DMS53 treated with DMSO at 0.1 percent for 48 hours (cell line): ENCODE measurements at regions not wholly inside any gene's neighbourhood (a gene's known extent, or its start where the extent isn't known, plus 50 kb on each side); places are given as distances from the start of the nearest gene placed in this dataset.
"Not testable (repeated sequence)": the region's sequence is repeated elsewhere in the genome, so short reads cannot be mapped to it uniquely, and the experiment has no call there.

Experiments used
- DNase-seq: peaks from one replicate; lab custom pipeline; 2025; ENCODE audit not compliant: unreplicated experiment; lab: John Stamatoyannopoulos, UW

DNA sequence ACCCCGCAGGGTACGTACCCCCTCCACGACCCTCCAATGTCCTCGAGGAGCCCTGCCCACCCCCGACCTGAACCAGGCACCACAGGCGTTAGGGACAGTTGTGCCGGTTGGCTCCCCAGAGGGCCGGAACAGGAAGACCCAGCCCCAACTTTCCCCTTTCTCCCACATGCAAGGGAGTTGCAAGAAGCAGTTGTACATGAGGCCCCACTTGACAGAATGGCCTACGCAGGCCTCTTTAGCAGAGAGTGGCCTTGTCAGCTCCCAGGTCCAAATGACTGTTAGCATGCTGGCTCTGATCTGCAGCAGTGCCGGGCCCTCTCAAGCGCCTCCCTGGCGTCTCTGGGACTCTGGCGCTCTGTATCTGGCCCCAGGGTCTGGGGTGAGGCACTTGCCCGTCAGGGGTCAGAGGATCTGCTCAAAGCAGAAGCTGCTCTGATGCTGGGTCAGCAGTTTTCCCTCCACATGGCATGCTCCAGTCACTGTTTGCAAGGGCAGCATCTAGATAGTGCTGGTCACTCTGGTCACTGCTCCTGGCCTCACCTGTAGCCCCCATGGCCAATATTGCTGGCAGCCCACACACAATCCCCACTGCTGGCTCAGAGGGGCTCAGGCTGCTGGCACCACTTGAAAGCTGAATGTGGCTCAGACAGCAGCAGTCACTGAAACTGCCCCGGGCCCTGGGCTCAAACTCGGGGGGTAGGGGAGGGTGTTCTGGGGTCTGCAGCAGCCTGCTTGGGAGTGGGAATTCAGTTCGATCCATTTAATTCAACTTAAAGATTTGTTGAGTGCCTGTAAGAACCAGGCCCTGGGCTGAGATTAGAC, 254.5 kb downstream of the FAM43A start:
- DNase-seq: no peak

DNA sequence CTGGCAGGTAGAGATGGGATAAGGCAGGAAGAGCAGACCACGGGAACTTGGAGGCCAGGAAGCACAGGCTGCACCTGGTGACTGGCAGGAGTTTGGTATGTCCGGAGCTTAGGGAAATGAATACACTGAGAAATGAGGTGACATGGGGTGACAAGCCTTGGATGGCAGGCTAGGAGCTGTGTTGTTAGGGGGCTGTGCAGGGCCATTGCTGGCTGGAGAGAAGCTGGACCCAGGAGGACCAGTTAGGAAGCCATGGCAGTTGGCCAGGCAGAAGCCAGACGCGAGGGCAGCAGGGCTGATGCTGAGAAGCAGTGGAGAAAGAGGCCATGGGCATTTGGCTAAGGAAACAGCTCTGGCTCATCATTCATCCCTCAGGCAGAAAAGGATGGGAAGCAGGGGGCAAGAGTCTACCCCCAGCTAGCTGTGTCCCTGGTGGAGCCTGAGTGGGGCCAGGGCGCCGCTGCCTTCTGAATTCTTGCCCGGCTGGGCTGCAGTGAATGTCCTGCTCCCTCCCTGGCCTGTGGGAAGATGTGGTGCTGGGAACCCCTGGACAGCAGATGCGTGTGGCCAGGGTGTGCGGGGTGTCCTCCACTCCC, 255.8 kb downstream of the FAM43A start:
- no peak for DNase-seq

- DNase-seq: no peak
These were observed 256.4 kb downstream of the FAM43A start for GRCh38 chr3:194941956-194942511.

GRCh38 chr3:194944526-194944925, 258.8 kb downstream of the FAM43A start:
- no peak for DNase-seq

DNA sequence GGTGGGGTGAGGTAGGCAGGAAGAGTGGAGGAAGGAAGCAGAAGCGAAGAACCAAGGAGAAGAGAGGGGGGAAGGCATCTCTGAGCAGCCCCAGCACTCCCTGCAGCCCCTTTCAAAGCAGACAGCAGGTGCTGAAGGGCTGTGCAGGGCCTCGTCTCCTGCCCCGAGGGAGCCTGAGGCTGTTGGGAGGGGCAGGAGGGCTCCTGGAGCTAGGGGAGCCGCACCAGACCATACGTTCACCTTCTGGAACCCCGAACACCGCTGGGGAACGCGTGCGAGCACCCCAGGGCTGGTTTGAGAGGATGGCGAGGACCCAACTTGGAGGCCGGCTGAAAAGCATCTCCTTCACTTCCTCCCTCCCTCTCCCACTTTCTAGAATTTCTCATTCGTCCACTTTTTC, 259.8 kb downstream of the FAM43A start:
- no peak for DNase-seq

- no peak for DNase-seq
These were observed 260.4 kb downstream of the FAM43A start for GRCh38 chr3:194946091-194946490.

GRCh38 chr3:194949592-194949991, 263.9 kb downstream of the FAM43A start:
- no peak for DNase-seq

GRCh38 chr3:194950906-194951628, 265.4 kb downstream of the FAM43A start:
- no peak for DNase-seq

DNA sequence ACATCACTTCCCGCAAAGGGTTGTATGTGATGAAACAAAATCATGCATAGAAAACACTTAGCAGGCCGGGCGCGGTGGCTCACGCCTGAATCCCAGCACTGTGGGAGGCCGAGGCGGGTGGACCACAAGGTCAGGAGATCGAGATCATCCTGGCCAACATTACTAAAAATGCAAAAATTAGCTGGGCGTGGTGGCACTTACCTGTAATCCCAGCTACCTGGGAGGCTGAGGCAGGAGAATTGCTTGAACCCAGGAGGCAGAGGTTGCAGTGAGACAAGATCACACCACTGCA, 265.9 kb downstream of the FAM43A start:
- not testable (repeated sequence) for DNase-seq

DNA sequence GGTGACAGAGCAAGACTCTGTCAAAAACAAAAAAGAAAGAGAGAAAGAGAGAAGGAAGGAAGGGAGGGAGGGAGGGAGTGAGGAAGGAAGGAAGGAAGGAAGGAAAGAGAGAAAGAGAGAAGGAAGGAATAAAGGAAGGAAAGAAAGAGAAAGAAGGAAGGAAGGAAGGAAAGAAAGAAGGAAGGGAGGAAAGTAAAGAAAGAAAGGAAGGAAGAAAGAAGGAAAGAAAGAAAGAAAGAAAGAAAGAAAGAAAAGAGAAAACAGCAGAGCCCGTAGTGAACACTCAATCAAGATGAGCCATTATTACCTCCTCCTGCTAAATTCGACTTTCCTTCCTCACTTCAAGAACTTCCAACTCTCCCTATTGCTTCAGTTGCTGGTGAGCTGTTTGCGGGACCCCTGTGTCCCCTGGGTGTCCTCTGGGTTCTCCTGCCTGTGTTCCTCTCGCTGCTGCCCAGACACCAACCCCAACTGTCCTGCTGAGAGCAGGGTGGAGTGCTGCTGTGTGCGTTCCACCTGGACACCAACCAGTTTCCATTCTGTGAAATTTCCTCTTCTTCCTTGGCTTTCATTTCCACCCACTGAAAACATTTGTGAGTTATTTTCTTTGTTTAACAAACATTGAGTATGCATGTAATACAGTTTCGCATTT, 266.4 kb downstream of the FAM43A start:
- no peak for DNase-seq

DNA sequence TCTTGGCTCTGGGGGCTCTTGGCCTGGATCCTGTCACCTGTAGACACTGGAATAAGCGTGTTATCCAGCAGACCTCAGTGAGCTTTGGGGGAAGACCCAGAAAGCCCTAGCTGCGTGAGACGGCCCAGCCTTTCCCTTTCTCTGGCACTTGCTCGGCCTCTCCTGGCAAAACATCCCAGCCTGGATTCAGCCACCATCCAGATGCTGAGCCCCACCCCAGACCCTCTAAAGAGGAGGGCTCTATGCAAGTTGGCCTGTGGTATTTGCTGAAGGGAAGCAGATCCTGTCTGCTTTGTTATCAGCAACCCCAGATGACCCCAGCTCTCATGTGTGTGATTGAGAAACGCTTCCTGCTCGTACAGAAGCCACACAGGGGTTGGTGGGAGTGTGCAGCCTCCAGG, 267.2 kb downstream of the FAM43A start:
- no peak for DNase-seq

GRCh38 chr3:194953291-194953690, 267.6 kb downstream of the FAM43A start:
- no peak for DNase-seq

DNA sequence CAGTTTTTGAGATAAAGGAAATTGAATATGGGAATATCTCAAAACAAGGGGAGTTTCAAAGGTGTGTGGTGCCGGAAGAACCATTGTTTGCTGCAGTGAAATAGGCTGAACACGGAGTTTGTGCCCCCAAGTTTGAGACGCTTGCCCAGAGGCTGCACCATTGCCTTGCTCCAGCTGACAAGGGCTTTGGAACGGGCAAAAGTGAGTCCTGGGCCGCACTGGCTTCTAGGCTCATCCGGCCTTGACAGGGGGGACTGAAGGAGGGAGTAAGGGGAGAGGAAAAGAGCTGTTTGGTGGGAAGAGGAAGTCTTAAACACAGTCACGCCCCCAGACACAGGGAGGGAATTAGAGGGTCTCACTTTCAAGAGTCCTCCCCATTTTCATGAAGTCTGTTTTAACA, 269.9 kb downstream of the FAM43A start:
- no peak for DNase-seq

- no peak for DNase-seq
These were observed 270.5 kb downstream of the FAM43A start for GRCh38 chr3:194955979-194956696.

DNA sequence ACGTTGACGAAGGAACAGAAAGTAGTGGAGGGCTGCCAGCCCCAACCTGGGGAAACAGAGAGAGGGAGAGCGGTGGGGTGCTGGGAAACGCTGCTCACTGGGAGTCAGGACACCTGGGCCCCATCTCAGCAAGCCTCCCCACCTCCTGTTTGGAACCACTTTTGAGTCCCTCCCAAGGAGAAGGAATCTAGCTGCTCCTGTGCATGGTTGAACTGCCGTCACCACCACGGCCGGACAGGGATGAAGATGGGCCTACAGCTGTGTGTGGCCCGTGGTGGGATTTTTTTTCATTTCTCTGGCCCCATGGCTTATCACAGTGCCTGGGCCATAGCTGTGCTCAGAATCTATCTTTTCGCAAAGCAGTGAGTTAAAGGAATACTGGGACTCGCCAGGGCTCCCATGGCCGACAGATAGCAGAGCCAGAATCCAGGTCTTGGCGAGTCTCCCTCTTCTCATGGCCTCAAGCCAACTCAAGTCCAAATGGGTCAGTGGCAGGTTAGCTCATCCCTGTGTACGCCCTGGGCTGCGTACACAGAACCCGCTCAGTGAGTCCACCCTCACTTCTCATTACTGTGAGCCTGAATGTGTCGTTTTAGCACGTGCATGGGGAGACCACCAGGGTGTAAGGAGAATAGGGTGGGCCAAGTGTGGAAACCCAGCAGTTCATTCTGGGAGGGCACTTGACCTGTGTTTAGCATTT, 271.2 kb downstream of the FAM43A start:
- no peak for DNase-seq

DNA sequence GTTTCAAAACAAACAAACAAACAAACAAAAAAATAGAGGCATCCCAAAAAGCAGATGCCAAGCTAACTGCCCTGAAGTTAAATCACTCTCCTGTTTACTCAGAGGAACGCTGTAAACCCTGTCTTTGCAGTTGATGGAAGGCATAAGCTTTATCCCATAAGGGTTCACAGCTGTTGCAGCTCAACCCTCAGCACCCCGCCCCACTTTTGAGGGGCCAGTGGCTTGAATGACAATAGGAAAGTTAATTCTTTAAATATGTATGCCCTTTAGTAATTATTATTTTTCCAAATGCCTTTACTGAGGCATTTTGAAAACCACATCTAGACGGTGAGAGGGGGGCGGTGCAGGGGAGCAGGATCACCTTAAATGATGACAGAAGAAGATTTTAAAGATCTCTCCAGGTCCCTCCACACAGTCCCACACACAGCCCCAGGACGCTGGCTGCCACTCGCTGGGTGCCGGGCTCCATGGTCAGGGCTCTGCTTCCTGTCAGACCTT, 272.1 kb downstream of the FAM43A start:
- no peak for DNase-seq

DNA sequence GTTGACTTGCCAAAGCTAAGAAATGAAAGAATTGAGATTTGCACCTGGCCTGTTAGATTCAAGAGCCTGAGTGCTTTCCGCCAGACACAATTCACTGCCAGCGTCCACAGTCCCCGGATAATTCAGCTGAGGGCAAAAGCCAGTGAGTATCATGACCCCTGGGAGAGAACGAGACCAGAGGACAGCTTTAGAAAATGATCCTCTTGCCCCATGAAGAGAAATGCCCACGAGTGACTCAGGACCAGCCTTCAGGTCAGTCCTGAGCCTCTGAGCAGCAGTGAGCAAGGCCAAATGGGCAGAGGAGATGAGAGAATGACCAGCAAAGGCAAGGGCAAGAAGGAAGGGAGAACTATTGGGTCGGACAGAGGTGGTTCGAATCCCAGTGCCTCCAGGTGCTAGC, 273.5 kb downstream of the FAM43A start:
- DNase-seq: no peak

DNA sequence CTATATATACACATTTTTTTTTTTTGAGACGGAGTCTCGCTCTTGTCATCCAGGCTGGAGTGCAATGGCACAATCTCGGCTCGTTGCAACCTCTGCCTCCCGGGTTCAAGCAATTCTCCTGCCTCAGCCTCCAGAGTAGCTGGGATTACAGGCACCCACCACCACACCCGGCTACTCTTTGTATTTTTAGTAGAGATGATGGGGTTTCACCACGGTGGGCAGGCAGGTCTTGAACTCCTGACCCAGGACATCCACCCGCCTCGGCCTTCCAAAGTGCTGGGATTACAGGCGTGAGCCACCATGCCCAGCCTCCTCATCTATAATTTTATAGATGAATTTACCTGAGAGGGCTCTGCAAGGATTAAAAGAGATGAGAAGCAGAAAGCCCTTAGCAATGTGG, 274.0 kb downstream of the FAM43A start:
- not testable (repeated sequence) for DNase-seq

DNA sequence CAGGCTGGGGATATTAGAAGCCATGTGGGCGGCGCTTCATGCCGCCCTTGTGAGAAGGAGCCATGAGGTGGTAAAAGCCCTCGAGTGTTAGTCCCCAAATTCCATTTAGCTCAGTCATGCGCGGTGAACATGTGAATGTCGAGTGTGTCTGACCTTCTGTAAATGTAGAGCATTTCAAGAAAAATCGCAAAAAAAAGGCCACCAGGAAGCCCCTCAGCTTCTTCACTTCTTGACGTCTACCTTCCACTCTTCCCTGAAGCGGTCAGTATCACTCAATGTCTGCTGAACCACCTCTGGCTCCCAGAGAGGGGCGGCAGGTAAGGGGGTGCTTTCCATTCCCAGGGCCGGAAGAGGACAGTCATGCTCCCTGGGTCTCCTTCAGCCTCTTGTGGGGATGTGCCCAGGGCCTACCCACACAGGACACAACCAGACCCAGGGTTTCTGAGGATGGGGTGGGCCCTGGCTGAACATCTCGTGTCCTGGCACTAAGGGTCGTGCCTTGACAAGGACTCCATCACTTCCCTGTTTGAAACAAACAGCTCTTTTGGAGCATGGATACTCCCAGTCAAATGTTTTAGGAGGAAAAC, 274.9 kb downstream of the FAM43A start:
- DNase-seq: no peak

DNA sequence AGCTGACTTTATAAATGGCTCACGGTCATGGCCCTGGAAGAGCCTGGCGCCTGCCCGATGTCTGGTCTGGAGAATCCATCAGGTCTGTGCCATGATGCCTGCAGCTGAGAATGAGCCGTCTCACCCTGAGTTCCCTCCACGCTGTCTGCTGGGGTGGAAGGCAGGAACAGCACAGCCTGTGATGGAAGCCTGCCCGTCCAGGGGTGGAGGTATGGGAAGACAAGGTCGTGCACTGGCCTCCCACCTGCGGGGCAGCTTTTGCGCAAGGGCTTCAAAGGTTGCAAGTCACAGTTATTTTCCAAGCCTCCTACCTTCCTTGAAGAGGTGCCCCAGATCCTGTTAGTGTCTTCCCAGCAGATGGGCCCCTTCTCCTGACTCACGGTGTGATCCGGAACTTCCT, 275.5 kb downstream of the FAM43A start:
- no peak for DNase-seq
